ENCODE measurements at regions not wholly inside any gene's neighbourhood (a gene's known extent, or its start where the extent isn't known, plus 50 kb on each side); places are given as distances from the start of the nearest gene placed in this dataset.

DNA sequence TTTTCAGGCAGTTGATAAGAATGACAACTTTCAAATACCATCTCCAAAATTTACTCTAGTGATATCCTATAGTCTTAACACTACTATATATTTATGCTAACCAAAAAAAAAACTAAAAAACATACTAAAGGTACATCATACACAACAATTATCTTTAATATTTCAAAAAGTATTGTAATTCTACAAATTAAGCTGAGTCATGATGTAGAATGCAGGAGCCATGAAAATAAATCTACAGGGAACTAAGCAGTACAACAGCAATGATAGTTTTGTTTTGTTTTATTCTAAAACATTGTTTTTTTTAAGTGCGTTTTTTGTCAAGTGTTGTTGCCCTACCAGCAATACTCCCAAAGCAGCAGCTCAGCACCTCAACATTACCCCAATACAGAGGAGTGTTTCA is 314.3 kb downstream of the FSIP2 start:
- Mint-ChIP-seq H3K4me3 (no peak overlapping the region), H3K9me3 (ENCODE audit: insufficient read depth) (no peaks in the 10 kb centered on the region), H3K27ac (no peak overlapping the region), H3K27me3 (no peaks in the 10 kb centered on the region), H3K4me1 (no peaks in the 10 kb centered on the region)
- ChIA-PET CTCF (no interaction called here), POLR2A (no interaction called here)
- Histone ChIP-seq H3K36me3 (replicated peaks in 1 of 2; ENCODE audit: control extremely low read depth in 1 of 2, control insufficient read depth in 1 of 2, extremely low read depth in 1 of 2, insufficient read depth in 2 of 2, low read length in 1 of 2) (no peaks in the 10 kb centered on the region), H3K27ac (ENCODE audit: low read length in 2 of 2) (no peak overlapping the region), H3K79me2 (ENCODE audit: control insufficient read depth, insufficient read depth, low read length) (no peaks in the 10 kb centered on the region), H4K20me1 (ENCODE audit: control insufficient read depth, insufficient read depth, low read length, poor library complexity, severe bottlenecking) (no peaks in the 10 kb centered on the region), H3K9me3 (ENCODE audit: control extremely low read depth in 1 of 3, control insufficient read depth in 2 of 3, insufficient read depth in 1 of 3, low read length in 2 of 3) (no peaks in the 10 kb centered on the region), H3K27me3 (replicated peaks in 1 of 4; ENCODE audit: control extremely low read depth in 1 of 4, control insufficient read depth in 3 of 4, insufficient read depth in 4 of 4, low read length in 3 of 4) (no peaks in the 10 kb centered on the region), H3K4me3 (ENCODE audit: control extremely low read depth in 1 of 5, extremely low read depth in 1 of 5, insufficient read depth in 1 of 5, low read depth in 2 of 5, low read length in 4 of 5) (no peak overlapping the region), H3K9ac (ENCODE audit: low read length) (no peak overlapping the region), H3K4me1 (ENCODE audit: control insufficient read depth in 2 of 2, insufficient read depth in 2 of 2, low read length in 2 of 2) (no peaks in the 10 kb centered on the region), H3K4me2 (replicated peaks; ENCODE audit: low read depth, low read length, poor library complexity, severe bottlenecking) (no peak overlapping the region), H2AFZ (ENCODE audit: insufficient read depth, low read depth, low read length, poor library complexity, severe bottlenecking) (no peak overlapping the region)
- ATAC-seq (ENCODE audit: low read depth) = no peak
- TF ChIP-seq, protein P1, sequence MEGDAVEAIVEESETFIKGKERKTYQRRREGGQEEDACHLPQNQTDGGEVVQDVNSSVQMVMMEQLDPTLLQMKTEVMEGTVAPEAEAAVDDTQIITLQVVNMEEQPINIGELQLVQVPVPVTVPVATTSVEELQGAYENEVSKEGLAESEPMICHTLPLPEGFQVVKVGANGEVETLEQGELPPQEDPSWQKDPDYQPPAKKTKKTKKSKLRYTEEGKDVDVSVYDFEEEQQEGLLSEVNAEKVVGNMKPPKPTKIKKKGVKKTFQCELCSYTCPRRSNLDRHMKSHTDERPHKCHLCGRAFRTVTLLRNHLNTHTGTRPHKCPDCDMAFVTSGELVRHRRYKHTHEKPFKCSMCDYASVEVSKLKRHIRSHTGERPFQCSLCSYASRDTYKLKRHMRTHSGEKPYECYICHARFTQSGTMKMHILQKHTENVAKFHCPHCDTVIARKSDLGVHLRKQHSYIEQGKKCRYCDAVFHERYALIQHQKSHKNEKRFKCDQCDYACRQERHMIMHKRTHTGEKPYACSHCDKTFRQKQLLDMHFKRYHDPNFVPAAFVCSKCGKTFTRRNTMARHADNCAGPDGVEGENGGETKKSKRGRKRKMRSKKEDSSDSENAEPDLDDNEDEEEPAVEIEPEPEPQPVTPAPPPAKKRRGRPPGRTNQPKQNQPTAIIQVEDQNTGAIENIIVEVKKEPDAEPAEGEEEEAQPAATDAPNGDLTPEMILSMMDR (IDR thresholded peaks at IDR 0.05) = no peak
- TF ChIP-seq EZH2 (IDR thresholded peaks at IDR 0.05; ENCODE audit: borderline replicate concordance, insufficient read depth, low read depth, low read length, poor library complexity, severe bottlenecking) = no peak
- no peak for DNase-seq
- intact Hi-C loops (cut with micrococcal nuclease) = no loop called here
- WGBS (ENCODE audit: insufficient coverage) = no CpG with 5 or more reads among the region's 1 CpG

DNA sequence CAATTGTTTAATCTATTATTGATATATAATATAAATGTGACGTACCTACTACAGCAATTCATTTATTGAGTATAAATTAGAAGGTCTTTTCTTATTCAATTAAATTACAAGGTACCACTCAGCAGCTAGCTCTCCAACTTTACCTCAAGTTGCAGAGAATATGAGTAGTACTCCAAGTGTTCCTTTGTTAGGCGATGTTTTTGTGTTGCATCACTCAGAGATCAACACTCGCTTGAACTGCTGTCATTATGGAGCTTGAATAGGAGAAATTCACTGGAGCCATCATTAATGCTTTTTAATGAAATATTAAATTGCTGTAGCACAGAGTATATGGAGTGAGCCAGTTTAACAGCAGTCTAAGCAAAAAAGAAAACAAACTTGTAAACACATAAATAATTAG is 320.0 kb downstream of the FSIP2 start:
- no peaks in the 10 kb centered on the region for H3K9me3 ChIP-seq (ENCODE audit: control extremely low read depth in 1 of 3, control insufficient read depth in 2 of 3, insufficient read depth in 1 of 3, low read length in 2 of 3)
- H2AFZ ChIP-seq (ENCODE audit: insufficient read depth, low read depth, low read length, poor library complexity, severe bottlenecking) = no peak overlapping the region
- no peak for TF ChIP-seq EZH2 (IDR thresholded peaks at IDR 0.05; ENCODE audit: borderline replicate concordance, insufficient read depth, low read depth, low read length, poor library complexity, severe bottlenecking)
- TF ChIP-seq, protein P1 (IDR thresholded peaks at IDR 0.05) = no peak
- H3K27ac ChIP-seq (ENCODE audit: low read length in 2 of 2) = no peak overlapping the region
- no peaks in the 10 kb centered on the region for H3K79me2 ChIP-seq (ENCODE audit: control insufficient read depth, insufficient read depth, low read length)
- no peaks in the 10 kb centered on the region for H3K4me1 Mint-ChIP-seq
- CTCF ChIA-PET = no interaction called here
- H3K4me3 Mint-ChIP-seq = no peak overlapping the region
- no peak overlapping the region for H3K27ac Mint-ChIP-seq
- H3K9me3 Mint-ChIP-seq (ENCODE audit: insufficient read depth) = no peaks in the 10 kb centered on the region
- WGBS (ENCODE audit: insufficient coverage) = 100% methylated on average over 1 of the region's 3 CpGs
- no peak for DNase-seq
- H3K4me3 ChIP-seq (ENCODE audit: control extremely low read depth in 1 of 5, extremely low read depth in 1 of 5, insufficient read depth in 1 of 5, low read depth in 2 of 5, low read length in 4 of 5) = no peak overlapping the region
- ATAC-seq (ENCODE audit: low read depth) = no peak
- H4K20me1 ChIP-seq (ENCODE audit: control insufficient read depth, insufficient read depth, low read length, poor library complexity, severe bottlenecking) = no peaks in the 10 kb centered on the region
- no peak overlapping the region for H3K4me2 ChIP-seq (replicated peaks; ENCODE audit: low read depth, low read length, poor library complexity, severe bottlenecking)
- intact Hi-C loops (cut with micrococcal nuclease) = no loop called here
- H3K9ac ChIP-seq (ENCODE audit: low read length) = no peak overlapping the region
- H3K36me3 ChIP-seq (replicated peaks in 1 of 2; ENCODE audit: control extremely low read depth in 1 of 2, control insufficient read depth in 1 of 2, extremely low read depth in 1 of 2, insufficient read depth in 2 of 2, low read length in 1 of 2) = no peaks in the 10 kb centered on the region
- POLR2A ChIA-PET = no interaction called here
- no peaks in the 10 kb centered on the region for H3K27me3 Mint-ChIP-seq
- no peaks in the 10 kb centered on the region for H3K27me3 ChIP-seq (replicated peaks in 1 of 4; ENCODE audit: control extremely low read depth in 1 of 4, control insufficient read depth in 3 of 4, insufficient read depth in 4 of 4, low read length in 3 of 4)
- H3K4me1 ChIP-seq (ENCODE audit: control insufficient read depth in 2 of 2, insufficient read depth in 2 of 2, low read length in 2 of 2) = no peaks in the 10 kb centered on the region
